H1 (cell line): ENCODE measurements at regions not wholly inside any gene's neighbourhood (a gene's known extent, or its start where the extent isn't known, plus 50 kb on each side); places are given as distances from the start of the nearest gene placed in this dataset.

ENCODE experiments used
- CTCF ChIA-PET: fragments of 300-600 bp; sonication (Branson Sonifier 250); formaldehyde crosslinking; loops from one replicate; lab custom pipeline; 2021; ENCODE audit not compliant: partially characterized antibody; lab: Charles Lee
- POLR2A ChIA-PET: fragments of 300-600 bp; sonication (Branson Sonifier 250); formaldehyde crosslinking; loops from one replicate; lab custom pipeline; 2021; ENCODE audit warnings: inconsistent platforms; ENCODE audit not compliant: partially characterized antibody; lab: Charles Lee
- DNase-seq, 2 experiments: peaks; one replicate each; pipeline versions ENCODE4 v3.0.0 to v3.0.0-alpha.2; 2010 to 2022; ENCODE audit warnings: low spot score in 2 of 2, low read depth in 1 of 2, mixed read lengths in 1 of 2
- FAIRE-seq: peaks from 2 replicates; lab custom pipeline; 2011; peaks lifted over from hg19 to GRCh38; lab: Jason Lieb, UNC
- H2AFZ ChIP-seq: 2 replicates; pipeline ENCODE4 v1.8.1; 2012; ENCODE audit warnings: low read length, inconsistent platforms
- H2AK5ac ChIP-seq: 2 replicates; pipeline ENCODE4 v1.6.1; 2013; ENCODE audit warnings: low read depth, low read length
- H2BK120ac ChIP-seq: replicated peaks from 2 replicates; pipeline ENCODE3; 2013; ENCODE audit warnings: low read depth, low read length, inconsistent platforms
- H2BK12ac ChIP-seq: 2 replicates; pipeline ENCODE4 v1.6.1; 2013; ENCODE audit warnings: low read depth, low read length
- H2BK15ac ChIP-seq: 2 replicates; pipeline ENCODE4 v1.6.1; 2013; ENCODE audit warnings: low read length
- H2BK20ac ChIP-seq: 2 replicates; pipeline ENCODE4 v1.6.1; 2013; ENCODE audit warnings: low read length
- H2BK5ac ChIP-seq: 2 replicates; pipeline ENCODE4 v1.6.1; 2013; ENCODE audit warnings: low read depth, low read length
- H3K14ac ChIP-seq: 2 replicates; pipeline ENCODE4 v1.6.1; 2013; ENCODE audit warnings: inconsistent platforms; ENCODE audit not compliant: insufficient read length
- H3K18ac ChIP-seq: 2 replicates; pipeline ENCODE4 v1.6.1; 2013; ENCODE audit warnings: low read length; ENCODE audit errors: extremely low read depth
- H3K23ac ChIP-seq: 2 replicates; pipeline ENCODE4 v1.6.1; 2013; ENCODE audit warnings: inconsistent platforms; ENCODE audit not compliant: insufficient read length
- H3K23me2 ChIP-seq: 2 replicates; pipeline ENCODE4 v1.6.1; 2013; ENCODE audit warnings: low read depth, low read length
- H3K27ac ChIP-seq: 2 replicates; pipeline ENCODE4 v1.6.1; 2011; ENCODE audit warnings: low read depth, low read length, inconsistent platforms
- H3K27me3 ChIP-seq, 4 experiments: replicated peaks in 1 of 4; 1 replicate in 1 of 4; 2 replicates in 3 of 4; pipeline versions ENCODE4 v1.6.1 to v1.8.1; 2011 to 2013; ENCODE audit warnings: low read length in 3 of 4, mild to moderate bottlenecking in 3 of 4, inconsistent platforms in 2 of 4, mixed read lengths in 2 of 4, moderate library complexity in 1 of 4; ENCODE audit not compliant: control insufficient read depth in 3 of 4, insufficient read depth in 3 of 4; ENCODE audit errors: extremely low read depth in 1 of 4
- H3K36me3 ChIP-seq, 4 experiments: 2 replicates each; pipeline versions ENCODE4 v1.6.1 to v1.8.1; 2011 to 2013; ENCODE audit warnings: mild to moderate bottlenecking in 4 of 4, low read length in 3 of 4, moderate library complexity in 2 of 4, control low read depth in 1 of 4, inconsistent platforms in 1 of 4; ENCODE audit not compliant: insufficient read depth in 4 of 4, control insufficient read depth in 2 of 4
- H3K4ac ChIP-seq: replicated peaks from 2 replicates; pipeline ENCODE3; 2013; ENCODE audit warnings: low read length, low read depth, mixed read lengths, inconsistent platforms; ENCODE audit not compliant: insufficient read length
- H3K4me1 ChIP-seq, 4 experiments: replicated peaks in 1 of 4; 1 replicate in 1 of 4; 2 replicates in 3 of 4; pipeline versions ENCODE4 v1.6.1 to v1.8.1; 2011 to 2013; ENCODE audit warnings: low read length in 3 of 4, inconsistent platforms in 2 of 4, mixed read lengths in 1 of 4; ENCODE audit not compliant: insufficient read depth in 4 of 4, control insufficient read depth in 3 of 4
- H3K4me2 ChIP-seq, 2 experiments: 2 replicates each; pipeline versions ENCODE4 v1.6.1 to v1.8.1; 2011 to 2013; ENCODE audit warnings: low read depth in 2 of 2, low read length in 2 of 2, control low read depth in 1 of 2, inconsistent platforms in 1 of 2, mild to moderate bottlenecking in 1 of 2; ENCODE audit not compliant: insufficient read depth in 1 of 2
- H3K4me3 ChIP-seq, 4 experiments: fragments of 200-600, 300-600 bp in 1 of 4; sonication (generic), shearing (Covaris generic), sonication (Bioruptor Twin) in 1 of 4; 2 replicates each; pipeline versions ENCODE4 v1.5.1 to v1.8.1; 2011 to 2016; ENCODE audit warnings: low read length in 4 of 4, low read depth in 3 of 4, control low read depth in 2 of 4, inconsistent platforms in 2 of 4, mild to moderate bottlenecking in 2 of 4, mixed read lengths in 1 of 4, moderate library complexity in 1 of 4; ENCODE audit not compliant: insufficient read depth in 2 of 4; ENCODE audit errors: extremely low read depth in 1 of 4
- H3K56ac ChIP-seq: replicated peaks from 2 replicates; pipeline ENCODE3; 2013; ENCODE audit warnings: low read depth, mild to moderate bottlenecking, mixed read lengths, low read length, inconsistent platforms; ENCODE audit not compliant: insufficient read length
- H3K79me1 ChIP-seq: 2 replicates; pipeline ENCODE4 v1.6.1; 2013; ENCODE audit warnings: low read depth, low read length, control low read depth
- H3K79me2 ChIP-seq, 2 experiments: 2 replicates each; pipeline versions ENCODE4 v1.6.1 to v1.8.1; 2012 to 2013; ENCODE audit warnings: low read length in 2 of 2, mild to moderate bottlenecking in 2 of 2, inconsistent platforms in 1 of 2; ENCODE audit not compliant: insufficient read depth in 2 of 2, control insufficient read depth in 1 of 2
- H3K9ac ChIP-seq, 4 experiments: replicated peaks in 1 of 4; 1 replicate in 1 of 4; 2 replicates in 3 of 4; pipeline versions ENCODE4 v1.6.1 to v1.8.1; 2011 to 2013; ENCODE audit warnings: low read depth in 3 of 4, low read length in 3 of 4, control low read depth in 2 of 4, mild to moderate bottlenecking in 2 of 4, moderate library complexity in 2 of 4, inconsistent platforms in 1 of 4; ENCODE audit errors: extremely low read depth in 1 of 4
- H3K9me3 ChIP-seq, 2 experiments: 2 replicates each; pipeline versions ENCODE4 v1.6.1 to v1.8.1; 2012 to 2013; ENCODE audit warnings: mild to moderate bottlenecking in 2 of 2, moderate library complexity in 2 of 2, control low read depth in 1 of 2, inconsistent platforms in 1 of 2, low read depth in 1 of 2, low read length in 1 of 2, mixed read lengths in 1 of 2; ENCODE audit not compliant: insufficient read depth in 2 of 2
- H4K20me1 ChIP-seq, 2 experiments: replicated peaks in 1 of 2; 2 replicates each; pipeline versions ENCODE3 to v1.8.1; 2011 to 2013; ENCODE audit warnings: inconsistent platforms in 2 of 2, low read length in 2 of 2, mild to moderate bottlenecking in 1 of 2; ENCODE audit not compliant: insufficient read depth in 2 of 2, control insufficient read depth in 1 of 2
- H4K5ac ChIP-seq: 2 replicates; pipeline ENCODE4 v1.6.1; 2013; ENCODE audit warnings: low read length, low read depth, mixed read lengths, inconsistent platforms; ENCODE audit not compliant: insufficient read length
- H4K8ac ChIP-seq: 2 replicates; pipeline ENCODE4 v1.8.0; 2013; ENCODE audit warnings: mild to moderate bottlenecking, moderate library complexity, low read length, inconsistent platforms; ENCODE audit not compliant: insufficient read depth; ENCODE audit errors: extremely low read depth
- H4K91ac ChIP-seq: replicated peaks from 2 replicates; pipeline ENCODE3; 2013; ENCODE audit warnings: low read length, mixed read lengths, inconsistent platforms; ENCODE audit not compliant: insufficient read length
- CREB1 ChIP-seq: IDR thresholded peaks from 2 replicates; pipeline ENCODE4 v1.6.1; 2012; ENCODE audit warnings: inconsistent platforms
- MAX ChIP-seq: IDR thresholded peaks from 2 replicates; pipeline ENCODE4 v1.6.1; 2012; ENCODE audit warnings: inconsistent platforms
- NANOG ChIP-seq: IDR thresholded peaks from 2 replicates; pipeline ENCODE4 v1.6.1; 2011; ENCODE audit warnings: low read length, low read depth, mild to moderate bottlenecking, inconsistent platforms; ENCODE audit not compliant: insufficient read depth, poor library complexity, severe bottlenecking
- RAD21 ChIP-seq, 2 experiments: IDR thresholded peaks in 1 of 2; conservative IDR thresholded peaks in 1 of 2; 2 replicates each; pipeline ENCODE4 v1.6.1; 2011; ENCODE audit warnings: low read depth in 2 of 2, low read length in 2 of 2, improper control_type of control experiment in 1 of 2, inconsistent platforms in 1 of 2, mild to moderate bottlenecking in 1 of 2, moderate library complexity in 1 of 2
- SRF ChIP-seq: IDR thresholded peaks from 2 replicates; pipeline ENCODE4 v1.6.1; 2011; ENCODE audit warnings: mild to moderate bottlenecking, low read depth, low read length, moderate library complexity
- TBP ChIP-seq: IDR thresholded peaks from 2 replicates; pipeline ENCODE4 v1.6.1; 2011; ENCODE audit warnings: low read depth, low read length, improper control_type of control experiment
- WGBS, 2 experiments: shearing (Covaris generic) in 1 of 2; methylation state at CpG; one replicate each; pipeline versions ENCODE4 v1.1.6 to v1.1.7; 2013 to 2015; ENCODE audit warnings: low lambda C conversion rate in 2 of 2, mixed read lengths in 2 of 2, inconsistent platforms in 1 of 2, low coverage in 1 of 2, missing lambda C conversion rate in 1 of 2; ENCODE audit not compliant: insufficient replicate concordance in 2 of 2, insufficient coverage in 1 of 2, insufficient read length in 1 of 2; ENCODE audit errors: extremely low coverage in 1 of 2, missing lambda C conversion rate in 1 of 2; 5-methylcytosine and 5-hydroxymethylcytosine counted together

- no peak overlapping the region for H2BK5ac ChIP-seq
- H3K4me2 ChIP-seq, result no peak overlapping the region
- H3K27ac ChIP-seq, result no peak overlapping the region
- no peaks in the 10 kb centered on the region for H3K79me2 ChIP-seq
- H4K5ac ChIP-seq, result no peak overlapping the region
- no peak overlapping the region for H3K23ac ChIP-seq
- H3K27me3 ChIP-seq, result peaks cover 4 to 12% (median 9%) of the 10 kb centered on the region in 4 experiments; a peak in 4 of 7 replicates
- H3K4ac ChIP-seq, result no peak overlapping the region
- H2AK5ac ChIP-seq, result no peak overlapping the region
- H3K56ac ChIP-seq, result no peak overlapping the region
- WGBS, 2 experiments, result 87% methylated on average over 5 of the region's 5 CpGs; no CpG with 5 or more reads in 1 of the 2 experiments
- no peaks in the 10 kb centered on the region for H3K23me2 ChIP-seq
- H2BK12ac ChIP-seq, result no peak overlapping the region
- H4K91ac ChIP-seq, result no peak overlapping the region
- TF ChIP-seq MAX (no peak), CREB1 (no peak), TBP (no peak), SRF (no peak), RAD21 (IDR thresholded peaks at IDR 0.05 in 1 of 2, conservative IDR thresholded peaks at IDR 0.05 in 1 of 2; ENCODE audit: low read depth in 2 of 2, low read length in 2 of 2) (peak; percentile 9 to 21; a peak in 1 of 4 replicates), NANOG (no peak)
- no peak overlapping the region for H3K4me3 ChIP-seq
- H3K9ac ChIP-seq, result no peak overlapping the region
- no peak overlapping the region for H3K14ac ChIP-seq
- peaks cover 0 to 6% (median 0%) of the 10 kb centered on the region in 4 experiments; a peak in 3 of 7 replicates for H3K4me1 ChIP-seq
- FAIRE-seq, result no peak
- CTCF ChIA-PET, result no interaction called here
- no peak overlapping the region for H2AFZ ChIP-seq
- no peak overlapping the region for H2BK15ac ChIP-seq
- H3K9me3 ChIP-seq, result no peaks in the 10 kb centered on the region
- H2BK120ac ChIP-seq, result no peak overlapping the region
- POLR2A ChIA-PET, result no interaction called here
- no peak for DNase-seq
- H2BK20ac ChIP-seq, result no peak overlapping the region
- H3K79me1 ChIP-seq, result no peaks in the 10 kb centered on the region
- no peak overlapping the region for H4K8ac ChIP-seq
- no peaks in the 10 kb centered on the region for H3K36me3 ChIP-seq
- H4K20me1 ChIP-seq, result peaks cover 0 to 2% of the 10 kb centered on the region in 2 experiments
- no peak overlapping the region for H3K18ac ChIP-seq
Measured at GRCh38 chr2:217370391-217370790, 510.5 kb upstream of the TNP1 start.
